ENCODE measurements at regions not wholly inside any gene's neighbourhood (a gene's known extent, or its start where the extent isn't known, plus 50 kb on each side); places are given as distances from the start of the nearest gene placed in this dataset.

DNA sequence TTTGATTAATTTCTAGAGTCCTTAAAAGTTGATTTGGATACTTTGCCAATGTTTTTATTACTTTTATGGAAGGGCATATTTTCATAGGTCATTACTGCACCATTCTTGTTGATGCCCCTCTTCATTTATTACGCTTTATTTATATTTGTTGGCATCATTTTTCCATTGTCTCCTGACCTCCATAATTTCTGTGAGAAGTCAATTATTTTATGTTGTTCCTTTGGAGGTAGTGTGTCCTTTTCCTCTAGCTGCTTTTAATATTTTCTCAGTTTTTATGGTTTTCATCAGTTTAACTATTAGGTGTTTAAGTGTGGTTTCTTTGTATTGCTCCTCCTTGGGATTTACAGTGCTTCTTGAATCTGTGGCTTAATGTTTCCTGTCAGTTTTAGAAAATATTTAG lies 134.9 kb downstream of the SAMD9 start:
- Histone ChIP-seq H3K9me2 (replicated peaks; ENCODE audit: low read length) (no peaks in the 10 kb centered on the region), H3K27me3 (ENCODE audit: low read length) (no peaks in the 10 kb centered on the region), H3K4me3 (ENCODE audit: low read length) (no peak overlapping the region), H3K4me1 (ENCODE audit: insufficient read depth, low read length) (no peaks in the 10 kb centered on the region), H3K4me2 (ENCODE audit: low read length) (no peak overlapping the region), H3K79me2 (ENCODE audit: low read length) (no peaks in the 10 kb centered on the region), H3K27ac (ENCODE audit: low read length) (no peak overlapping the region), H3F3A (ENCODE audit: low read length, unreplicated experiment) (no peaks in the 10 kb centered on the region), H2AFZ (ENCODE audit: low read length) (no peak overlapping the region), H3K36me3 (ENCODE audit: low read depth, low read length) (no peaks in the 10 kb centered on the region), H4K20me1 (ENCODE audit: low read length) (no peaks in the 10 kb centered on the region), H3K9ac (ENCODE audit: low read length) (no peak overlapping the region), H3K9me3 (ENCODE audit: low read length) (0 out of 2 replicates have a peak, but pooled peaks cover 10% of the 10 kb centered on the region)
- BruUV-seq (replicated peaks), result no TSS peak
- TF ChIP-seq, protein P1, sequence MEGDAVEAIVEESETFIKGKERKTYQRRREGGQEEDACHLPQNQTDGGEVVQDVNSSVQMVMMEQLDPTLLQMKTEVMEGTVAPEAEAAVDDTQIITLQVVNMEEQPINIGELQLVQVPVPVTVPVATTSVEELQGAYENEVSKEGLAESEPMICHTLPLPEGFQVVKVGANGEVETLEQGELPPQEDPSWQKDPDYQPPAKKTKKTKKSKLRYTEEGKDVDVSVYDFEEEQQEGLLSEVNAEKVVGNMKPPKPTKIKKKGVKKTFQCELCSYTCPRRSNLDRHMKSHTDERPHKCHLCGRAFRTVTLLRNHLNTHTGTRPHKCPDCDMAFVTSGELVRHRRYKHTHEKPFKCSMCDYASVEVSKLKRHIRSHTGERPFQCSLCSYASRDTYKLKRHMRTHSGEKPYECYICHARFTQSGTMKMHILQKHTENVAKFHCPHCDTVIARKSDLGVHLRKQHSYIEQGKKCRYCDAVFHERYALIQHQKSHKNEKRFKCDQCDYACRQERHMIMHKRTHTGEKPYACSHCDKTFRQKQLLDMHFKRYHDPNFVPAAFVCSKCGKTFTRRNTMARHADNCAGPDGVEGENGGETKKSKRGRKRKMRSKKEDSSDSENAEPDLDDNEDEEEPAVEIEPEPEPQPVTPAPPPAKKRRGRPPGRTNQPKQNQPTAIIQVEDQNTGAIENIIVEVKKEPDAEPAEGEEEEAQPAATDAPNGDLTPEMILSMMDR (conservative IDR thresholded peaks at IDR 0.05; ENCODE audit: low read depth, low read length), result no peak
- TF ChIP-seq EZH2 (IDR thresholded peaks at IDR 0.05; ENCODE audit: low read length, unreplicated experiment) (no peak), EZH2phosphoT487 (IDR thresholded peaks at IDR 0.05; ENCODE audit: borderline replicate concordance, low read length) (no peak)
- ATAC-seq (no peak), DNase-seq (no peak)
- ChIA-PET CTCF (no interaction called here), POLR2A (ENCODE audit: unreplicated experiment) (no interaction called here)
- intact Hi-C loops (cut with micrococcal nuclease), result no loop called here

DNA sequence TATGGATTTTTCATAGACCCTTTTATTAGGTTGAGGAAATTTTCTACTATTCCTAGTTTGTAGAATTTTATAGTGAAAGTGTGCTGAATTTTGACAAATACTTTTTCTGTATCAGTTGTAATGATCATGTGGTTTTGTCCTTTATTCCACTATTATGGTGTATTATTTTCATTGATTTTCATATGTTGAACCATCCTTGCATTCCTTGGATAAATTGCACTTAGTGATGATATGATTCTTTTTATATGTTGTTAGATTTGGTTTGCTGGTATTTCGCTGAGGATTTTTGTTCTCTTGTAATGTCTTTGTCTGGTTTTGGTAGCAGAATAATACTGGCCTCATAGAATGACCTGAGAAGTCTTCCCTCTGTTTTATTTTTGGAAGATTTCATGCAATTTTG lies 140.6 kb upstream of the CDK6 start:
- no TSS peak for BruUV-seq (replicated peaks)
- no peaks in the 10 kb centered on the region; the same call in 1 of the 2 replicates for H3K36me3 ChIP-seq (ENCODE audit: low read depth, low read length)
- H2AFZ ChIP-seq (ENCODE audit: low read length), result no peak overlapping the region
- H3K9me2 ChIP-seq (replicated peaks; ENCODE audit: low read length), result no peaks in the 10 kb centered on the region
- TF ChIP-seq EZH2phosphoT487 (IDR thresholded peaks at IDR 0.05; ENCODE audit: borderline replicate concordance, low read length) (no peak), EZH2 (IDR thresholded peaks at IDR 0.05; ENCODE audit: low read length, unreplicated experiment) (no peak)
- TF ChIP-seq, protein P1 (conservative IDR thresholded peaks at IDR 0.05; ENCODE audit: low read depth, low read length), result no peak
- no peak for DNase-seq
- H3K79me2 ChIP-seq (ENCODE audit: low read length), result no peaks in the 10 kb centered on the region
- peaks cover 5% of the 10 kb centered on the region; the same call in 1 of the 2 replicates for H3K4me1 ChIP-seq (ENCODE audit: insufficient read depth, low read length)
- no peaks in the 10 kb centered on the region for H3K27me3 ChIP-seq (ENCODE audit: low read length)
- H3K9me3 ChIP-seq (ENCODE audit: low read length), result peaks cover 11% of the 10 kb centered on the region; the same call in 1 of the 2 replicates
- ATAC-seq, result no peak
- no peak overlapping the region for H3K4me3 ChIP-seq (ENCODE audit: low read length)
- no peak overlapping the region for H3K4me2 ChIP-seq (ENCODE audit: low read length)
- POLR2A ChIA-PET (ENCODE audit: unreplicated experiment), result no interaction called here
- intact Hi-C loops (cut with micrococcal nuclease), result no loop called here
- no peaks in the 10 kb centered on the region for H4K20me1 ChIP-seq (ENCODE audit: low read length)
- CTCF ChIA-PET, result no interaction called here
- no peak overlapping the region for H3K9ac ChIP-seq (ENCODE audit: low read length)
- H3F3A ChIP-seq (ENCODE audit: low read length, unreplicated experiment), result no peaks in the 10 kb centered on the region
- H3K27ac ChIP-seq (ENCODE audit: low read length), result no peak overlapping the region

DNA sequence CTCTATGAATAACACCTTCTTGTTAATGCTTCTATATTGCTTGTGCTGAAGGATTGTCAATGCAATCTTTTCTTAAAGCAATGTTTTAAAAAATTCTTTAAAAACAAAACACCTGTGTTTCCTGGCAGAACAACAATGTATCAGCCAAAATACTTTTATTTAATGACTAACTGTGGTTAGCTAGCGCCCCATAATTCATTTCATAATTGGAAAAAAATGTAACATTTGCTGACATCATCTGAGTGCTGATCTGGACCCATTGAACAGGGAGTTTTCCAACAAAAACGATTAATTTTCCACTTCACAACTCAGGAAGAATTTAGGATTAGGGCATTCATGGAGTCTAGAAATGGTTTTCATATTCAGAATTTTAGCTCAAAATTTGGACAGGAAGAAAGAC lies 137.6 kb upstream of the CDK6 start:
- TF ChIP-seq, protein P1 (conservative IDR thresholded peaks at IDR 0.05; ENCODE audit: low read depth, low read length), result no peak
- TF ChIP-seq EZH2phosphoT487 (IDR thresholded peaks at IDR 0.05; ENCODE audit: borderline replicate concordance, low read length), result no peak
- no peak for TF ChIP-seq EZH2 (IDR thresholded peaks at IDR 0.05; ENCODE audit: low read length, unreplicated experiment)
- Histone ChIP-seq H3K27ac (ENCODE audit: low read length) (no peak overlapping the region), H3K9me3 (ENCODE audit: low read length) (peaks cover 4% of the 10 kb centered on the region; the same call in 1 of the 2 replicates), H3K27me3 (ENCODE audit: low read length) (no peaks in the 10 kb centered on the region), H4K20me1 (ENCODE audit: low read length) (no peaks in the 10 kb centered on the region), H3K9me2 (replicated peaks; ENCODE audit: low read length) (no peaks in the 10 kb centered on the region), H3K4me1 (ENCODE audit: insufficient read depth, low read length) (peaks cover 5% of the 10 kb centered on the region; the same call in 1 of the 2 replicates), H2AFZ (ENCODE audit: low read length) (no peak overlapping the region), H3K4me2 (ENCODE audit: low read length) (0 out of 2 replicates have a peak overlapping the region, but pooled peaks have one; percentile 12), H3K79me2 (ENCODE audit: low read length) (no peaks in the 10 kb centered on the region), H3K9ac (ENCODE audit: low read length) (no peak overlapping the region), H3F3A (ENCODE audit: low read length, unreplicated experiment) (no peaks in the 10 kb centered on the region), H3K36me3 (ENCODE audit: low read depth, low read length) (no peaks in the 10 kb centered on the region; the same call in 1 of the 2 replicates), H3K4me3 (ENCODE audit: low read length) (no peak overlapping the region)
- POLR2A ChIA-PET (ENCODE audit: unreplicated experiment), result no interaction called here
- intact Hi-C loops (cut with micrococcal nuclease), result no loop called here
- peak; percentile 44 for DNase-seq
- ATAC-seq, result peak; percentile 33; the same call in 1 of the 2 replicates
- no TSS peak for BruUV-seq (replicated peaks)
- CTCF ChIA-PET, result interaction anchor here (0.7 kb wide), 1 partner anchor 37 kb away, joined by 3 read pairs; no protein-coding TSS in a partner anchor
